Ishikawa (cell line): ENCODE measurements at regions not wholly inside any gene's neighbourhood (a gene's known extent, or its start where the extent isn't known, plus 50 kb on each side); places are given as distances from the start of the nearest gene placed in this dataset.

Source experiments
- CEBPB ChIP-seq: IDR thresholded peaks from 2 replicates; pipeline ENCODE4 v1.6.1; 2012
- CREB1 ChIP-seq: IDR thresholded peaks from 2 replicates; pipeline ENCODE4 v1.6.1; 2012; ENCODE audit warnings: low read depth
- EGR1 ChIP-seq: IDR thresholded peaks from 2 replicates; pipeline ENCODE4 v1.6.1; 2012
- EP300 ChIP-seq: IDR thresholded peaks from 2 replicates; pipeline ENCODE4 v1.6.1; 2012; ENCODE audit warnings: borderline replicate concordance
- FOXM1 ChIP-seq: IDR thresholded peaks from 2 replicates; pipeline ENCODE4 v1.6.1; 2012; ENCODE audit warnings: low read depth, borderline replicate concordance
- NFIC ChIP-seq: IDR thresholded peaks from 2 replicates; pipeline ENCODE4 v1.6.1; 2012
- RAD21 ChIP-seq: IDR thresholded peaks from 2 replicates; pipeline ENCODE4 v1.6.1; 2012; ENCODE audit warnings: low read depth
- TAF1 ChIP-seq: IDR thresholded peaks from 2 replicates; pipeline ENCODE4 v1.6.1; 2012; ENCODE audit warnings: low read depth, mild to moderate bottlenecking
- TCF12 ChIP-seq: IDR thresholded peaks from 2 replicates; pipeline ENCODE4 v1.6.1; 2012; ENCODE audit warnings: low read depth
- TEAD4 ChIP-seq: IDR thresholded peaks from 2 replicates; pipeline ENCODE4 v1.6.1; 2012
- USF1 ChIP-seq: IDR thresholded peaks from 2 replicates; pipeline ENCODE4 v1.6.1; 2012
- YY1 ChIP-seq: IDR thresholded peaks from 2 replicates; pipeline ENCODE4 v1.6.1; 2012; ENCODE audit warnings: low read depth
- ZBTB7A ChIP-seq: IDR thresholded peaks from 2 replicates; pipeline ENCODE4 v1.6.1; 2012; ENCODE audit warnings: low read depth
- TF ChIP-seq, protein P1 (sequence below): IDR thresholded peaks from 2 replicates; pipeline ENCODE4 v1.6.1; 2012
- TF ChIP-seq, protein P2 (sequence below): IDR thresholded peaks from 2 replicates; pipeline ENCODE4 v1.6.1; 2012; ENCODE audit warnings: low read depth, mild to moderate bottlenecking

DNA sequence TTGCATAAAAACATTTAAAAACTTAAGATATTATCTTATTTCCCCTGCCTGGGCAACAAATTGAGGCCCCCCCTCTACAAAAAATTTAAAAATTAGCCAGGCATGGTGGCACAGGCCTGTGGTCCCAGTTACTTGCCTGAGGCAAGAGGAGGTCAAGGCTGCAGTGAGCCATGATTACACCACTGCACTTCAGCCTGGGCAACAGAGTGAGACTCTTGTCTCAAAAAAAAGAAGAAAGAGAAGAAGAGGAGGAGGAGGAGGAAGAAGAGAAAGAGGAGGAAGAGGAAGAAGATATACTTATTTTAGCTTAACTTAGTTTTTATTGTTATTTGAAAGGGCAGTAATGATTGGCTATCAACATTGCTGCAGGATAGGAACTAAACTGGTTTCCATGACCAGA, 73.8 kb upstream of the IPO9 start:
- TF ChIP-seq, protein P1, sequence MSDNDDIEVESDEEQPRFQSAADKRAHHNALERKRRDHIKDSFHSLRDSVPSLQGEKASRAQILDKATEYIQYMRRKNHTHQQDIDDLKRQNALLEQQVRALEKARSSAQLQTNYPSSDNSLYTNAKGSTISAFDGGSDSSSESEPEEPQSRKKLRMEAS = no peak
- TF ChIP-seq RAD21 = no peak

DNA sequence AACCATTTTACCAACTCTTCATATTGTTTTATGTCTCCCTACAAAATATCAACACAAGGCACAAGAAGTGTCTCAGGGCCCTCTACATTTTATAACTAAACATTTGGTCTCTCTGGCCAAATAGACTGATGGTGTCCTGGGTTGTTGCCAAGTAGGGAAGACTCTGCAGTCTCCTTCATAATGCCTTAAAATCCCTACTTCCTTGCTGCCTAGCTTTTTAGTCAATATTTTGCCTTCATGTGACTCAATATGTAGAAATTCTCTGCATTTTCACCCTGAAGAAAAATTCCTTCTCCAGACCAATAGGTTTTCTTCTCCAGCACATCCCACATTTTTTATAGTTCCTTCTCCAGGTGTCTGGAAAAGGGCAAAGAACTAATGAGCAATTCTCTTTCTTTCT, 72.6 kb upstream of the IPO9 start:
- TF ChIP-seq TAF1 (no peak), CREB1 (no peak), EGR1 (no peak), ZBTB7A (no peak), NFIC (no peak), TEAD4 (no peak), TCF12 (no peak), CEBPB (no peak), YY1 (no peak), FOXM1 (no peak), RAD21 (no peak), USF1 (no peak), EP300 (no peak)
- TF ChIP-seq, protein P2, sequence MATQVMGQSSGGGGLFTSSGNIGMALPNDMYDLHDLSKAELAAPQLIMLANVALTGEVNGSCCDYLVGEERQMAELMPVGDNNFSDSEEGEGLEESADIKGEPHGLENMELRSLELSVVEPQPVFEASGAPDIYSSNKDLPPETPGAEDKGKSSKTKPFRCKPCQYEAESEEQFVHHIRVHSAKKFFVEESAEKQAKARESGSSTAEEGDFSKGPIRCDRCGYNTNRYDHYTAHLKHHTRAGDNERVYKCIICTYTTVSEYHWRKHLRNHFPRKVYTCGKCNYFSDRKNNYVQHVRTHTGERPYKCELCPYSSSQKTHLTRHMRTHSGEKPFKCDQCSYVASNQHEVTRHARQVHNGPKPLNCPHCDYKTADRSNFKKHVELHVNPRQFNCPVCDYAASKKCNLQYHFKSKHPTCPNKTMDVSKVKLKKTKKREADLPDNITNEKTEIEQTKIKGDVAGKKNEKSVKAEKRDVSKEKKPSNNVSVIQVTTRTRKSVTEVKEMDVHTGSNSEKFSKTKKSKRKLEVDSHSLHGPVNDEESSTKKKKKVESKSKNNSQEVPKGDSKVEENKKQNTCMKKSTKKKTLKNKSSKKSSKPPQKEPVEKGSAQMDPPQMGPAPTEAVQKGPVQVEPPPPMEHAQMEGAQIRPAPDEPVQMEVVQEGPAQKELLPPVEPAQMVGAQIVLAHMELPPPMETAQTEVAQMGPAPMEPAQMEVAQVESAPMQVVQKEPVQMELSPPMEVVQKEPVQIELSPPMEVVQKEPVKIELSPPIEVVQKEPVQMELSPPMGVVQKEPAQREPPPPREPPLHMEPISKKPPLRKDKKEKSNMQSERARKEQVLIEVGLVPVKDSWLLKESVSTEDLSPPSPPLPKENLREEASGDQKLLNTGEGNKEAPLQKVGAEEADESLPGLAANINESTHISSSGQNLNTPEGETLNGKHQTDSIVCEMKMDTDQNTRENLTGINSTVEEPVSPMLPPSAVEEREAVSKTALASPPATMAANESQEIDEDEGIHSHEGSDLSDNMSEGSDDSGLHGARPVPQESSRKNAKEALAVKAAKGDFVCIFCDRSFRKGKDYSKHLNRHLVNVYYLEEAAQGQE = no peak
- TF ChIP-seq, protein P1 = no peak

DNA sequence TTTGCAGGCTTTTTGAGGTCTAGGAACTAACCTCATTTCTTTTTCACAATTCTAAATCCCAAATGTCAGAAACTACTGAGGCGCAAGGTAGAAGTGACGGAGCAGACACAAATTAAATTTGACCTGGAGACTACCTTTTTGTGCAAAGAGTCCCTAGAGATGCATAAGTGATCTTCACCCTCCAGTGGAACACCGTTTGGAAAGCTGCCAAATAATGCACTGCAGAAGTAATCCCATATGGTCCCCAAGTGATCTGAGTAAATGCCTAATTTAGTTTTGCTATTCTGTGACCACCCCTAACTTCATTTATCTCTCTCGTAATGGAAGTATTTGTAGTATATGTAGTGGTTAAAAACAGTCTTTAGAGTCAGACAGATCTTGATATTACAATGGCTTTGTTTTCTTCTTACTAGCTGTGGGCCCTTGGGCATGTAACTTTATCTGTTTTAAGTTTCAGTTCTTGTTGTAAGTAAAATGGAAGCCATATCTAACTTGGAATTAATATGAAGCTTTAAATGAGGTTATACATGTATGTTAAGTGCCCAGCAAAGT, 70.4 kb upstream of the IPO9 start:
- TF ChIP-seq TAF1 (no peak), TEAD4 (no peak), RAD21 (no peak), NFIC (no peak), CREB1 (no peak), FOXM1 (no peak), USF1 (no peak), EP300 (no peak), EGR1 (no peak), TCF12 (no peak), CEBPB (no peak), YY1 (no peak), ZBTB7A (no peak)
- TF ChIP-seq, protein P2 = no peak
- TF ChIP-seq, protein P1 = no peak

- TF ChIP-seq ZBTB7A (no peak), TAF1 (no peak), CREB1 (no peak), USF1 (no peak), EGR1 (no peak), NFIC (no peak), TEAD4 (no peak), CEBPB (no peak), TCF12 (no peak), YY1 (no peak), EP300 (no peak), RAD21 (no peak), FOXM1 (no peak)
- TF ChIP-seq, protein P2 = no peak
- TF ChIP-seq, protein P1 = no peak
Observed at GRCh38 chr1:201759194-201759815, 69.7 kb upstream of the IPO9 start.
